GM12874 (cell line): ENCODE measurements at regions not wholly inside any gene's neighbourhood (a gene's known extent, or its start where the extent isn't known, plus 50 kb on each side); places are given as distances from the start of the nearest gene placed in this dataset.

ENCODE experiments used
- CTCF ChIP-seq: IDR thresholded peaks from 2 replicates; pipeline ENCODE4 v1.5.1; 2011; ENCODE audit warnings: low read depth, mild to moderate bottlenecking, control low read depth, low read length, moderate library complexity; ENCODE audit not compliant: insufficient read depth

- TF ChIP-seq CTCF: no peak
Observed at GRCh38 chr5:174459071-174459702, 265.2 kb upstream of the MSX2 start.

GRCh38 chr5:174459832-174460448, 264.4 kb upstream of the MSX2 start:
- TF ChIP-seq CTCF: no peak

DNA sequence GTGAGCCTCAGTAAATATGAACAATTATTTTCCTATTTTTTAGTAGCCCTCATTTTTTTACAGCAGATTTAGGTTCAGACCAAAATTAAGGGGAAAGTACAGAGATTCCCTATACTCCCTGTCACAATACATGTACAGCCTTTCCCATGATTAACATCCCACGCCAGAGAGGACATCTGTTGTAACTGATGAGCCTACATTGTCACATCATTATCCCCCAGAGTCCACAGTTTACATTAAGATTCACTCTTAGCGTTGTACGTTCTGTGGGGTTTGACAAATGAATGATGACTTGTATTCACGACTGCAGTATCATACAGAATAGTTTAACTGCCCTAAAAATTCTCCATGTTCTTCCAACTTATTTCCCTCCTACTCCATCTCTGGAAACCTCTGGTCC, 262.3 kb upstream of the MSX2 start:
- no peak for TF ChIP-seq CTCF

GRCh38 chr5:174464504-174465165, 259.7 kb upstream of the MSX2 start:
- no peak for TF ChIP-seq CTCF

GRCh38 chr5:174472956-174473355, 251.4 kb upstream of the MSX2 start:
- TF ChIP-seq CTCF: no peak

DNA sequence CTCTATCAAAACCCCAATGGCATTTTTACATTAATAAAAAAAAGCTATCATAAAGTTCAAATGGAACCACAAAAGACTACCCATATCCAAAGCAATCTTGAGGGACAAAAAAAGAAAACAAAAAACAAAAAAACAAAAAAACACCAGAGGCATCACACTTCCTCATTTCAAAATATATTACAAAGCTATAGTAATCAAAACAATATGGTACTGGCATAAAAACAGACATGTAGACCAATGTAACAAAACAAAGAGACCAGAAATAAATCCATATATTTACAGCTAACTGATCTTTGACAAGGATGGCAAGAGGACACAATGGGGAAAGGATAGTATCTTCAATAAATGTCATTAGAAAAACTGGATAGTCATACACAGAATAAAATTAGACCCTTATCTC, 245.1 kb upstream of the MSX2 start:
- no peak for TF ChIP-seq CTCF

DNA sequence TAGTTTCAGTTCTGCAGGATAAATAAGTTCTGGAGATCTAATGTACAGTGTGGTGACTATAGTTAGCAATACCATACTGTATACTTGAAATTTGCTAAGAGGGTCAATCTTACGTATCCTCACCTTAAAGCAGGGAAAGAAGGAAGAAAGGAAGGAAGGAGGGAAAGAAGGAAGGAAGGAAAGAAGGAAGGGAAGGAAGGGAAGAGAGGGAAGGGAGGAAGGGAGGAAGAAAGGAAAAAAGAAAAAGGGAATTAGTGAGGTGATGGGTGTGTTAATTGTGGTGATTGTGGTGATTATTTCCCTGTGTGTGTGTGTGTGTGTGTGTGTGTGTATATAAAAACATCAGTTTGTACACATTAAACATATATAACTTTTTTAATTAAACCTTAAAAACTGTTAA, 242.6 kb upstream of the MSX2 start:
- no peak for TF ChIP-seq CTCF
